GM10248 (cell line): ENCODE measurements at regions not wholly inside any gene's neighbourhood (a gene's known extent, or its start where the extent isn't known, plus 50 kb on each side); places are given as distances from the start of the nearest gene placed in this dataset.

Source experiments
- CTCF ChIA-PET: fragments of 300-600 bp; sonication (Branson Sonifier 250); formaldehyde crosslinking; extraction: SDS; loops from one replicate; lab custom pipeline; 2021; ENCODE audit warnings: antibody characterized with exemption; lab: Yijun Ruan, JAX
- POLR2A ChIA-PET: fragments of 350-650 bp; sonication (Branson Sonifier 250); formaldehyde crosslinking; extraction: SDS; loops from one replicate; lab custom pipeline; 2020; ENCODE audit warnings: antibody characterized with exemption; lab: Yijun Ruan, JAX
- DNase-seq: peaks from one replicate; pipeline ENCODE4 v3.0.0; 2012; ENCODE audit errors: extremely low spot score
- CTCF ChIP-seq: IDR thresholded peaks from 2 replicates; pipeline ENCODE4 v1.5.1; 2012; ENCODE audit warnings: mild to moderate bottlenecking, low read depth; ENCODE audit errors: extremely low read depth, missing control alignments, control extremely low read depth

GRCh38 chr2:45284621-45284995 is 275.4 kb upstream of the SIX2 start:
- ChIA-PET CTCF (no interaction called here), POLR2A (no interaction called here)
- no peak for DNase-seq
- no peak for TF ChIP-seq CTCF

DNA sequence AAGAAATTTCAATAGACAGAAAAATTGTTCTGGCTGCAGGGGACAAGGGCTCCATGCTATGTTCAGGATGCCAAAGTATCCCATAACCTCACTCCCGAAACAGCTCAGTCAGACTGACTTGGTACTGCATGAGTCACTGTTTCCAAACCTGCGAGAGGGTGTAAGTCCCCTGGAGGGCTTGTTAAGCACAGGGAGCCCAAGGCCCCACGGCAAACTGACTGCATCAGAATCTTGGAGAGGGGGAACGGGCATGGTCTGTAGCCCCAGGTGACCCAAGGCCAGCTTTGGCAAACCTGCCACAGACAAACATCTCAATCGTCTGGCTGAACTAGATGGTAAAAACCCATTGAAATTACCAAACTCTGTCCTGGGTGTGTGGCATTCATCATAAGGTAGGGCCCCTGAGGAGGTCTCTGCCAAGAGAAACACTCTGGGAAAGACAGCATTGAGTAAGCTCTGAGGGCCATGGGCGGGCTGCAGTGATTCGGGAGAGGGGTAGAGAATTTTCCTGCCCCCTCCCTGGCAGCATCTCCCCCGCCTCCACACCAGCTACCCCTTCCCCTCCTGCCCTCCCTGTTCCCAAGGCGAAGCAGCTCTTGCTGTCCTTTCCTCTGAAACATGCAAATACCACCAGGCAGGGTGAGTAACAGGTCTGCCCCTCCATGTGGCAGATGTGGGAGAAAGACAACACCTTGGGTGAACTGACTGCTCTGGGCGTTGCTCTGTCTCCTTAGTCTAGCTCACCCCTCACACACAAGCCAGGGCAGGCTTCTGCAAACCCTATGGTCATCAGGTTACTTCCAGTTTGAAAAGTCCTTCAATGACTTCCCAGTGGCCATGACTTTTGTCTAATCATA is 274.7 kb upstream of the SIX2 start:
- ChIA-PET POLR2A (no interaction called here), CTCF (interaction anchor here (1.2 kb wide), 1 partner anchor 12 kb away, joined by 3 read pairs; no protein-coding TSS in a partner anchor)
- no peak for TF ChIP-seq CTCF
- no peak for DNase-seq

DNA sequence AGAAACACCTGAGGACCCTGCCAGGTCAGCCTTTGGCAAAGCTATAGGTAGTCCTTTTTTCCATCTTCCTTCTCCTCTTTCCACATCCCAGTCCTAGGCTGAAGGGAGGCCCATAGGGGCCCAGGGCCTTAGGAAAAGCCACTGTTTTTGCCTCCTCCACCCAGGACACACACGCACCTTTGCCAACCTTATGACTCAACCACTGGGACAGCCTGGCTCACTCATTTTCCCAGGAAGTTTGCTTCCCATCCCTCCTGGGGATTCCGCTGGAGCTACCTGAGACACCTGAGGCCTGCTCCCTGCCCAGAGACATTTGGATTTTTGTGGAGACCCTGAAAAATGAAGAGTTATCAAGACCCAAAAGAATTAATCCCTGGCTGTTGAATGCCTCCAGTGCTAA is 273.4 kb upstream of the SIX2 start:
- TF ChIP-seq CTCF, result no peak
- DNase-seq, result no peak
- ChIA-PET CTCF (interaction anchor here (1.2 kb wide), 1 partner anchor 11 kb away, joined by 3 read pairs; no protein-coding TSS in a partner anchor), POLR2A (no interaction called here)

DNA sequence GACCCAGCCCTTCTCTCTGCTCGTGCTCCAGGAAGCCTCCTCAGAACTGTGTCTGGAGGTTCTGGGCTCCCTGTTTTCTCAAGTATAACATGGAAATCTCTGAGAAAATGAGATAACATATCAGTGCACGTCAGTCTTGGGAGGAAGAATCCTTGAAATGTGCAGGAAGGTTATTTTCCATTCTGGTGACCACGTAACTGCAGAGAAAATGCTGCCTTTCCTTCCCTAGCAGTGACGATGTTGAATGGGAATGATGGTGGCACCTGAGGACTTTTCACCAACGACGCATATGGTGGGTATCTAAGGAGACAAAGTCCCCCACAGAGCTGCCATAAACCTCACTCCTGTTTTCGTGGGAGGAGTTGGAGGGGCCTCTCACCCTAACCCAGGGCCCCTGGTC is 272.1 kb upstream of the SIX2 start:
- TF ChIP-seq CTCF, result no peak
- no peak for DNase-seq
- ChIA-PET POLR2A (no interaction called here), CTCF (no interaction called here)

DNA sequence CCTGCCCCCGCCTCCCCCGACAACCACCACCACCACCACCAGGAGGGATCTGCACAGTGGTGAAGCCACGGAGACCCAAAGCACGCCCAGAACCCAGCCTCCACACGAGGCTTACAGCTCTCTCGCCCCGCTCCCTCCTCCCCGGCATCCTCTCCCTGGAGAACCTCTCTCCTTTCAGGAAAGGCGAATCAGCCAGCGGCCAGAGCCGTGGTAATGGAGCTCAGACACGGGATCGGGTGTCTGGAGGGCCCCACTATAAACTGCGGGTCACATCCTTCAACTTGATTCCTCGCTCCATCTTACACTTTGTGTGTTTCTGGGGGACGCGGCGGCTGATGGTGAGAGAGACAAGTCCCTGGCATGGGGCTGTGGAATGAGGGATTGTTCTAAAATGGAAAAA is 271.5 kb upstream of the SIX2 start:
- POLR2A ChIA-PET, result no interaction called here
- DNase-seq, result no peak
- CTCF ChIA-PET, result interaction anchor here (1.0 kb wide), 1 partner anchor 24 kb away, joined by 3 read pairs; no protein-coding TSS in a partner anchor
- TF ChIP-seq CTCF, result no peak

- ChIA-PET CTCF (no interaction called here), POLR2A (no interaction called here)
- TF ChIP-seq CTCF, result no peak
- DNase-seq, result no peak
Observed at GRCh38 chr2:45279356-45279755, 270.1 kb upstream of the SIX2 start.
